ENCODE measurements at regions not wholly inside any gene's neighbourhood (a gene's known extent, or its start where the extent isn't known, plus 50 kb on each side); places are given as distances from the start of the nearest gene placed in this dataset.
"Not testable (repeated sequence)": the region's sequence is repeated elsewhere in the genome, so short reads cannot be mapped to it uniquely, and the experiment has no call there.

- DNase-seq (ENCODE audit: low read depth, low spot score), result not testable (repeated sequence)
These were observed 92.0 kb upstream of the TMTC4 start for GRCh38 chr13:100766570-100766969.

- DNase-seq (ENCODE audit: low read depth, low spot score), result no peak
These were observed 90.3 kb upstream of the TMTC4 start for GRCh38 chr13:100764937-100765336.

- not testable (repeated sequence) for DNase-seq (ENCODE audit: low read depth, low spot score)
These were observed 87.5 kb upstream of the TMTC4 start for GRCh38 chr13:100762126-100762525.

- no peak for DNase-seq (ENCODE audit: low read depth, low spot score)
These were observed 81.3 kb upstream of the TMTC4 start for GRCh38 chr13:100755891-100756290.

- DNase-seq (ENCODE audit: low read depth, low spot score), result no peak
These were observed 79.9 kb upstream of the TMTC4 start for GRCh38 chr13:100754459-100754858.

GRCh38 chr13:100753376-100753775 lies 78.8 kb upstream of the TMTC4 start:
- DNase-seq (ENCODE audit: low read depth, low spot score), result no peak

- no peak for DNase-seq (ENCODE audit: low read depth, low spot score)
These were observed 77.2 kb upstream of the TMTC4 start for GRCh38 chr13:100751826-100752225.

- no peak for DNase-seq (ENCODE audit: low read depth, low spot score)
These were observed 72.5 kb upstream of the TMTC4 start for GRCh38 chr13:100746953-100747683.

- no peak for DNase-seq (ENCODE audit: low read depth, low spot score)
These were observed 63.7 kb upstream of the TMTC4 start for GRCh38 chr13:100738176-100738855.

GRCh38 chr13:100735494-100735893 lies 60.9 kb upstream of the TMTC4 start:
- no peak for DNase-seq (ENCODE audit: low read depth, low spot score)

- no peak for DNase-seq (ENCODE audit: low read depth, low spot score)
These were observed 59.7 kb upstream of the TMTC4 start for GRCh38 chr13:100734194-100734720.

- DNase-seq (ENCODE audit: low read depth, low spot score), result no peak
These were observed 58.7 kb upstream of the TMTC4 start for GRCh38 chr13:100733261-100733660.

GRCh38 chr13:100728201-100728600 lies 53.6 kb upstream of the TMTC4 start:
- no peak for DNase-seq (ENCODE audit: low read depth, low spot score)

GRCh38 chr13:100725472-100725871 lies 50.9 kb upstream of the TMTC4 start:
- DNase-seq (ENCODE audit: low read depth, low spot score), result no peak

- DNase-seq (ENCODE audit: low read depth, low spot score), result no peak
These were observed 50.0 kb upstream of the TMTC4 start for GRCh38 chr13:100724568-100724967.
